Inferior parietal cortex (tissue), 1 donor: ENCODE measurements at regions not wholly inside any gene's neighbourhood (a gene's known extent, or its start where the extent isn't known, plus 50 kb on each side); places are given as distances from the start of the nearest gene placed in this dataset.

ENCODE experiments used
- DNase-seq: peaks from one replicate; pipeline ENCODE4 v3.0.0-alpha.2; 2016; ENCODE audit errors: extremely low spot score

GRCh38 chr14:26995301-26995700, 397.5 kb upstream of the NOVA1 start:
- DNase-seq = no peak

- no peak for DNase-seq
Observed at GRCh38 chr14:26996246-26996645, 398.4 kb upstream of the NOVA1 start.

- DNase-seq = no peak
Observed at GRCh38 chr14:27002179-27002578, 404.3 kb upstream of the NOVA1 start.

- no peak for DNase-seq
Observed at GRCh38 chr14:27006570-27006969, 408.7 kb upstream of the NOVA1 start.

GRCh38 chr14:27008187-27008586, 410.4 kb upstream of the NOVA1 start:
- no peak for DNase-seq

DNA sequence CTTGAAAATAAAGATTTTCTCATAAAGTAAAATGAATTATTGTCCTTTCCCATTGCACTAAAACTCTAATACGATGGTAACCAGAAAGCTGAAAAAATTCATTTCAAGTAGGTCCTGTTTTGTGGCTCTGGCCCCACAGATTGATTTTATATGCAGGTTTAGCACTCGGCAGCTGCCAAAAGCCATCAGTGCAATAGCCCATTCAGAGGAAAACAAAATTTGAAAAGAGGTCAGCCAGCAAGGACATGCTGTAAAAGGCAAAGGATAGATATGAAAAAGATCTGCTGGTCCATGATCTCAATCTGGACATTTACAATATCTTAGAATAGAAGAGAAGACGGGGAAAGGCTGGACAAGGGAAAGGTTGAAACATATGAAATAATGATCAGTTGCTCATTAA, 414.8 kb upstream of the NOVA1 start:
- DNase-seq = no peak

DNA sequence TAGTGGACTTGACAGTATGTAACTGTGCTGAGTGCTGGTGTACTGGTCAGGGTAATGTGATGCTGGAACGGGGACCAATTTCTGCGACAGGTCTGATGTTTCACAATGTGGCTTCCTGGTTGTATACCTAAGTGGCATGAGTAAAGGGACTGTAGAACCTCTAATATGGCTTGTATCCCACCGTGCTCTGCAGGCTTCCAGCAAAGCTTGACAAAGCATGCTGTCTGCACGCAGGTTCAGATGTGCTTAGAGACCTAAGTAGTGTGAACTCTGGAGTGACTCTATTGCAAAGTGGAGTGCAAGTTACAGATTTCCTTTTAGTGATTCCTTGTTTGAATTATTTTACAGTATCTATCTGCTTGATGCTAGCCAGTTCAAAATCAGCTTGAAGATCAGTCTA, 415.8 kb upstream of the NOVA1 start:
- DNase-seq = no peak

DNA sequence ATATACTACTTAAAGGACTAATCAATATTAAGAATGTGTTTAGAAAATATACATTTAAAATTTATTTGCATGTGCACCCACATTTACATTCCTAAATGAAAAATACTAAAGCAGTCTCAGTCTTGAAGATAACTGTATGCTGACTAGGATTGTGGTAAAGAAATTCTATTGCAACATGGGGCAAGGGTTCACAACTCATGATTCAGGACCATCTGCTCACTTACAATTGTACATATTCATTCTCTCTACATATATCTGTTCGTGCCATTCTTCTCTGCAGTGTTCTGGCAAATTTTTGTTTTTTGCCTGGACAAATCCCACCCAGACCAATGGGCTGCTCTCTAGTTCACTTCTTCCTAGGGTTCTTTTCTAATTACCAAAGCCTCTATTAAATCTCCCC, 417.2 kb upstream of the NOVA1 start:
- DNase-seq = no peak

- no peak for DNase-seq
Observed at GRCh38 chr14:27025648-27026047, 427.8 kb upstream of the NOVA1 start.

GRCh38 chr14:27026097-27026496, 428.3 kb upstream of the NOVA1 start:
- no peak for DNase-seq

DNA sequence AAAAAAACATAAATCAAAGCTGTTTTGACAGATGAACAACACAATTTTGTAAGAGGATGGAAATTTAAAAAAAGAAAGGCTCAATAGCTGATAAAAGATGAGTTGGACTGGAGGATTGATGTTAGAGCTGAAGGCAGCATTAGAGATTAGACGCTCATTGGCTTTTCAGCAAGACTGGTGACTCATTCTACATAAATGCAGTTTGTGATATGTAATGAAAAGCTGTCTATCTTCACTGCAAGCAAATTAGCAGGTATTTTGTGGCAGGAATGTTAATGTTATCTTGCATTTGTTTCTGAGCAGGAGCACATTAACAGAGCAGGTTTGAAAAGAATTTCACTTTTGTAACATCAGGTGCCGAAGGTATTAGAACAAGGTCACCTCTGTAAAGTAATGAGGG, 442.7 kb upstream of the NOVA1 start:
- DNase-seq = no peak

DNA sequence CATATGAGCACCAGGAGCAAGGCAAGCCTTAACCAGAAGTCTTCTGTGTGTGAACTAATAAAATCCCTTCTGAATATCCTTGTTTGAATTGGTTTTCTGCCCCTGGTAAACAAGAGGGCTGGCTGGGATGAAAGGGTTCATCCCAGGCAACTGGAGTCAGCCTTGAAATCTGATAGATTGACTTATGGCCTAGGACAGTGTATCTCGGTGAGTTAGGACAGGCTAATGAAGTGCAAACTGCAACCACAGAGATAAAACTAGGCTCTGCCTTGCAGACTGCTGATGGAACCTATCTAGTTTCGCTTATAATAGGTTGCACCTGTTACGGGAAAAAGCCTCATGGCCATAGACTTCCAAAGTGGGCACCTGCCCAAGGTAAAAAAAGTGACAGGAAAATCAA, 451.9 kb upstream of the NOVA1 start:
- DNase-seq = no peak

DNA sequence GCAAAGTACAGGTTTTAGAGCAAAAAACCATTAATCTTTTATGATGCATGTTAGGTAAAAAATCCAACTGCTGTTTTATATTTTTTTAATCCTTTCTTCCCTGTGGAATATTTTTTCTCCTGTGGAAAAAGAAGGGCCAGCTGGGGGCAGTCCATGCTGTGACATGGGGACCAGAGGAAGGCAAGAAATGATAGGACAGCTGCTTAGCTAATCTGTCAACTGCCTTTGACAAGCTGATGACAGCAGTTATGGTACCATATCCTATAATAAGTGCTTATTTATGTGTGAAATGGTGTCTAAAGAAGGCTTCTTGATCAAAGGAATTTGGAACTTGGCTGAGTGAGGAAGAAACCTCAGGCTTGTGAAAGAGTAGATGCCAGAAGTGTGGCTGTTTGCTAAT, 452.4 kb upstream of the NOVA1 start:
- DNase-seq = no peak

DNA sequence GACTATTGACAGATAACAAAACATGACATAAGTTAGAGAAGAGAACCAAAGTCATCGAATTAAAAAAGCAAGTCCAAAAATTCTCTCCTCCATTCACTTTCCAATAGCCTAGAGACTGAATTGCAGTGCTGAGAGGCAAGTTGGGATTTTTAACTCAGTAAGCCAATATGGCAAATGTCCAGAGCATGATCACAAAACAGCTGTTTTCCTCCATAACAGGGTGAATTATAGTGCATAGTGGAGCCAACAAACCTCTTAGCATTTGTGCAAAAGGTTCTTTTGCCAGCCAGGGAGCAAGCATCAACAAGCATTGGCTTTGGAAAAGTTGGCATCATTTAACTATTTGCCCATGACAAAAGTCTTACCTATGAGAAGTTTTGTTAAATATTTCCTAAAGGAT, 458.8 kb upstream of the NOVA1 start:
- DNase-seq = no peak

DNA sequence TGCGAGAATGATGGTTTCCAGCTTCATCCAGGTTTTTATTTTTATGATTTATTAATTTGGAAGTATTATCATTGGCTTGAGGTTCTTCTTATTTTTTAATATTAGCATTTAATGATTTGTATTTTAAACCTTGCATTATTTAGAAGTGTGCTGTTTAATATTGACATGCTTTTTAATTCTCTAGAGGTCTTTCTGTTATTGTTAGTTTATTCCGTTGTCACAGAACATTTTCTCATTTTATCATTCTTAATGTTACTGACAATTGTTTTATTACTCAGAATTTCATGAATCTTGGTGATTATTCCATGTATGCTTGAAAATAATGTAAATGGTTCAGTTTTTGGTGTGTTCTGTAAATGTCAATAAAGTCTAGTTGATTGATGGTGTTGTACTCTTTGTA, 463.5 kb upstream of the NOVA1 start:
- no peak for DNase-seq

GRCh38 chr14:27063959-27064358, 466.1 kb upstream of the NOVA1 start:
- DNase-seq = no peak

GRCh38 chr14:27065886-27066285, 468.1 kb upstream of the NOVA1 start:
- DNase-seq = no peak

- no peak for DNase-seq
Observed at GRCh38 chr14:27067961-27068360, 470.1 kb upstream of the NOVA1 start.

DNA sequence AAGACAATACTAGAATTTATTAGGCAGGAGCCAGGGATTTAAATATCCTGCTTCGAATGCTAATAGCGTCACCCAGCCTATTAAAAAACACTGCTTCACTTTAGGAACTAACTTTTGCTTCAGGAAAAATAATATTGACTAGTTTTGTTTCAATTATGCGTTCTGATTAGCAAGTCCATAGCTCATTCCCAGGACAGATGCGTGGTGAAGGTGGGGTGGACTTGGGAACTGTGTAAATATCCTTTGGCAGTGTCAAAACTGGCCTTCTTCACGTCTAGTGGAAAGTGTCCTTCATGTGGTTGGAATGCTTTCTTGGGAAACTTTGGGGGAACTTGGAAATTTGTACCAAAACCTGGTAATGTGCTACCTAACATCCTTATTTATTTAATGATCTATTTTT, 474.8 kb upstream of the NOVA1 start:
- DNase-seq = no peak

DNA sequence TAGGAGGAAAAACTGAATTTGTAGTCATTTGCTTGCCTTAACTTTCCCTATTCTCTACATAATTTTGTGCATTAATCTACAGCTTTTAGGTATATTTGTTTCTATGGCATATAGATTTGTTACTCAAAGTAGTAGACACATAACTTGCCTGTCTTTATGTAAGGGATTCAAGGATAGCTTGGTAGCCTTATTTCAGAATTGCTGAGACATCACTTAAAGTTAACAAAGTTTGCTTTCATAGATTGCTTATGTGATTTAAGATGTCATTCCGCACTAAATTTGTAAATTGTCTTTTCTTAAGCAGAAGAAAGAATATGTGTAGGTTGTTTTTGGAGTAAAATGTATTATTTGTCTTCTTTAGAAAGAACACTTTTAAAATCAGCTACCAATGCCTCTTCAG, 477.7 kb upstream of the NOVA1 start:
- DNase-seq = no peak

- DNase-seq = no peak
Observed at GRCh38 chr14:27077214-27077613, 479.4 kb upstream of the NOVA1 start.

GRCh38 chr14:27077710-27078109, 479.9 kb upstream of the NOVA1 start:
- no peak for DNase-seq

GRCh38 chr14:27078191-27078590, 480.4 kb upstream of the NOVA1 start:
- DNase-seq = no peak

- DNase-seq = no peak
Observed at GRCh38 chr14:27079716-27080115, 481.9 kb upstream of the NOVA1 start.

- DNase-seq = no peak
Observed at GRCh38 chr14:27085500-27085899, 487.7 kb upstream of the NOVA1 start.
